ENCODE measurements at regions not wholly inside any gene's neighbourhood (a gene's known extent, or its start where the extent isn't known, plus 50 kb on each side); places are given as distances from the start of the nearest gene placed in this dataset.

- H3K27ac ChIP-seq, result no peak overlapping the region
- ChIA-PET CTCF (interaction anchor here (0.6 kb wide), 1 partner anchor 550 kb away, joined by 5 read pairs; no protein-coding TSS in a partner anchor), POLR2A (ENCODE audit: low non-redundant PET) (no interaction called here)
- TF ChIP-seq CTCF (conservative IDR thresholded peaks at IDR 0.05; ENCODE audit: low read depth), result no peak
- DNase-seq (ENCODE audit: low spot score), result no peak
Measured at GRCh38 chr7:46695051-46695708, 774.1 kb upstream of the IGFBP3 start.

DNA sequence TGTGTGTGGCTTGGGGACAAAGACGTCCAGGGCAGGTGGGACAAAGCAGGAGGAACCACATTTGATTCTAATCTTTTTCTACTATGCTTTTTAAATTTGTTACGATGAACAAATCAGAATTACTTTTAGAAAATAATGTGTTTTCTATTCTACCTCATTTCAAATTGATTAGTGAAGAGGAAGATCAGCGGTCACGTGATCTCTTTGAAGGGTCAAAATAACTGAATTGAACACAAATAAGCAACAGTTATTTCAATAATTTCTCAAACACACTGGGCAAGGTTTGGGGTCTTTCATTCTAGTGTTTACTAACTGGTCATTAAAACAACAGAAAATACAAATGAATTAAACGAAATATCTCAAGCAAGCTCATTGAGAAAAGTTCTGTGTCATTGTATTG lies 773.0 kb upstream of the IGFBP3 start:
- no peak for DNase-seq (ENCODE audit: low spot score)
- TF ChIP-seq CTCF (conservative IDR thresholded peaks at IDR 0.05; ENCODE audit: low read depth), result no peak
- ChIA-PET POLR2A (ENCODE audit: low non-redundant PET) (no interaction called here), CTCF (no interaction called here)
- no peak overlapping the region for H3K27ac ChIP-seq

DNA sequence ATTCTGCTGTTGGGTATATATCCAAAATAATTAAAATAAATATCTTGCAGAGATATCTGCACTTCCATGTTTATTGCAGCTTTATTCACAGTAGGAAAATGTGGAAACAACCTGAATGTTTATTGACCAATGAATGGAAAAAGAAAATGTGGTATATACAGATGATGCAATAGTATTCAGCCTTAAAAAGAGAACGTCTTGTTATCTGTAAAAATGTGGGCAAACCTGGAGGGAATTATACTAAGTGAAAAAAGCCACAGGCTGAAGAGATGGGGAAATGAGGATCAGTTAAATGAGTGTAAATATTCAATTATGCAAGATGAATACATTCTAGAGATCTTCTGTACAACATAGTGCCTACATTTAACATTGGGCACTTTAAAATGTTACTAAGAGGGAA lies 766.1 kb upstream of the IGFBP3 start:
- TF ChIP-seq CTCF (conservative IDR thresholded peaks at IDR 0.05; ENCODE audit: low read depth), result no peak
- no peak for DNase-seq (ENCODE audit: low spot score)
- POLR2A ChIA-PET (ENCODE audit: low non-redundant PET), result no interaction called here
- CTCF ChIA-PET, result interaction anchor here (0.7 kb wide), 1 partner anchor 52 kb away, joined by 4 read pairs; no protein-coding TSS in a partner anchor
- H3K27ac ChIP-seq, result no peak overlapping the region

DNA sequence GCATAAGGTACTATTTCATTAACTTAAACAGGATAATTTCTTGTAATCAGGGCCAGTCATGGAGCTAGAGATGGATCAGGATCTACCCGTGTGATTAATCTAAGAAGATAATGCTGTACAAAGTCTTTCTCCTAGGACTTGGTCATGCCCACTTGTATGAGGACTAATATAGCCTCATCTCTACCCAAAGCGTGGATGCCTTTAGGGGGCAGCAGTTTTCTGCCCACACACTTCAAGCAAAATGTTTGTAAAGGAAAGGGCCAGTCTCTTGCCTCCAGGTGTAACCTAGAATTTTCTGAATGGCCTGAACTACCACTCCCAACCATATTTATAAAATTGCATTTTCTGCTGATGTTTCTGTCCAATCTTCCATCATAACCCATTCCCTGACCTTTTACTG lies 764.0 kb upstream of the IGFBP3 start:
- no peak overlapping the region for H3K27ac ChIP-seq
- CTCF ChIA-PET, result interaction anchor here (0.6 kb wide), 1 partner anchor 46 kb away, joined by 3 read pairs; no protein-coding TSS in a partner anchor
- no peak for DNase-seq (ENCODE audit: low spot score)
- TF ChIP-seq CTCF (conservative IDR thresholded peaks at IDR 0.05; ENCODE audit: low read depth), result no peak
- POLR2A ChIA-PET (ENCODE audit: low non-redundant PET), result no interaction called here

GRCh38 chr7:46682836-46683624 lies 762.0 kb upstream of the IGFBP3 start:
- H3K27ac ChIP-seq, result no peak overlapping the region
- ChIA-PET CTCF (interaction anchor here (1.2 kb wide), 1 partner anchor 105 kb away, joined by 3 read pairs; no protein-coding TSS in a partner anchor), POLR2A (ENCODE audit: low non-redundant PET) (no interaction called here)
- no peak for DNase-seq (ENCODE audit: low spot score)
- no peak for TF ChIP-seq CTCF (conservative IDR thresholded peaks at IDR 0.05; ENCODE audit: low read depth)

DNA sequence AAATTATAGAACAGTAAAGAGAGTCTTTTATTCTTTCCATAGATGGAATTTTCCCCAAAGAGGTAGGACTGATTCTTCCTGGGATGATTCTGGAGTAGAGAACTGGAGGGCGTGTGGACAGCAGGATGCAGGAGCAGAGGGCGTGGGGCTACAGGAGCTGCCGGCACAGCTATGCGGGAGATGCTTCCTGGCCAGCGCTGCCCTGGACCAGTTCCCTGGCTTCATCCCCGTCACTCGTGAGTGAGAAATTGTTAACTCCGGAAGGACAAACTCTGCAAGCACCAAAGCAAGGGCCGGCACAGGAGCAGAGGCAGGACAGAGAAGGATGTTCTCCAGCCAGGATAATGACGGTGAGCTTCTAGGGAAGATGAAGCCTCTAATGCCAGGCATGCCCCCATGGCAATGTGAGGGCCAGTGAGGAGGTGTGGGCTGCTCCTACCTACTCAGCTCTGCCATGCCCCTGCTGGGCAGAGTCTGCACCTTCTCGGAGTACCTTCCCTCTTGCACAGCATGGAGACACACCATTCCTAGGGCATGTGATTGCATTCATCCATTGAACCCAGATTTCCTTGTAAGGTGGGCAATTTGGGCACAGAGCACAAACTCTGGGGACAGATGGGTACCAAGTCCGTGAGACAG lies 760.9 kb upstream of the IGFBP3 start:
- DNase-seq (ENCODE audit: low spot score), result no peak
- TF ChIP-seq CTCF (conservative IDR thresholded peaks at IDR 0.05; ENCODE audit: low read depth), result no peak
- POLR2A ChIA-PET (ENCODE audit: low non-redundant PET), result interaction anchor here (0.7 kb wide), 1 partner anchor 32 kb away, joined by 3 read pairs; no protein-coding TSS in a partner anchor
- H3K27ac ChIP-seq, result no peak overlapping the region
- CTCF ChIA-PET, result interaction anchor here (0.6 kb wide), 1 partner anchor 172 kb away, joined by 4 read pairs; no protein-coding TSS in a partner anchor

Measured in RWPE1 (cell line).